ENCODE measurements at regions not wholly inside any gene's neighbourhood (a gene's known extent, or its start where the extent isn't known, plus 50 kb on each side); places are given as distances from the start of the nearest gene placed in this dataset.

- no peaks in the 10 kb centered on the region for H3K27me3 ChIP-seq
- intact Hi-C loops (cut with DNase I) = no loop called here
- no peak for TF ChIP-seq CTCF (IDR thresholded peaks at IDR 0.05)
- DNase-seq (no peak), ATAC-seq (no peak)
- H3K4me3 ChIP-seq = no peak overlapping the region
- H3K27ac ChIP-seq = no peak overlapping the region
- no peaks in the 10 kb centered on the region for H3K9me3 ChIP-seq
- no peaks in the 10 kb centered on the region for H3K36me3 ChIP-seq
- H3K4me1 ChIP-seq = no peaks in the 10 kb centered on the region
These were observed 208.2 kb downstream of the UBE2E3 start for GRCh38 chr2:181188605-181189004.

- H3K4me1 ChIP-seq = no peaks in the 10 kb centered on the region
- no peak overlapping the region for H3K27ac ChIP-seq
- H3K9me3 ChIP-seq = no peaks in the 10 kb centered on the region
- intact Hi-C loops (cut with DNase I) = no loop called here
- no peaks in the 10 kb centered on the region for H3K27me3 ChIP-seq
- no peak overlapping the region for H3K4me3 ChIP-seq
- no peak for TF ChIP-seq CTCF (IDR thresholded peaks at IDR 0.05)
- H3K36me3 ChIP-seq = no peaks in the 10 kb centered on the region
- DNase-seq (no peak), ATAC-seq (no peak)
These were observed 209.5 kb downstream of the UBE2E3 start for GRCh38 chr2:181189951-181190350.

- DNase-seq = no peak
- ATAC-seq = no peak
- H3K9me3 ChIP-seq = no peaks in the 10 kb centered on the region
- TF ChIP-seq CTCF (IDR thresholded peaks at IDR 0.05) = no peak
- H3K27ac ChIP-seq = no peak overlapping the region
- no peaks in the 10 kb centered on the region for H3K4me1 ChIP-seq
- H3K36me3 ChIP-seq = no peaks in the 10 kb centered on the region
- H3K27me3 ChIP-seq = no peaks in the 10 kb centered on the region
- H3K4me3 ChIP-seq = no peak overlapping the region
- intact Hi-C loops (cut with DNase I) = no loop called here
These were observed 210.3 kb downstream of the UBE2E3 start for GRCh38 chr2:181190711-181191110.

- ATAC-seq (no peak), DNase-seq (no peak)
- Histone ChIP-seq H3K27me3 (no peaks in the 10 kb centered on the region), H3K4me3 (no peak overlapping the region), H3K36me3 (no peaks in the 10 kb centered on the region), H3K27ac (no peak overlapping the region), H3K4me1 (no peaks in the 10 kb centered on the region), H3K9me3 (no peaks in the 10 kb centered on the region)
- intact Hi-C loops (cut with DNase I) = no loop called here
- TF ChIP-seq CTCF (IDR thresholded peaks at IDR 0.05) = no peak
These were observed 213.1 kb downstream of the UBE2E3 start for GRCh38 chr2:181193550-181193949.

GRCh38 chr2:181196401-181196800, 216.0 kb downstream of the UBE2E3 start:
- Histone ChIP-seq H3K36me3 (no peaks in the 10 kb centered on the region), H3K4me3 (no peak overlapping the region), H3K4me1 (no peaks in the 10 kb centered on the region), H3K9me3 (no peaks in the 10 kb centered on the region), H3K27ac (no peak overlapping the region), H3K27me3 (no peaks in the 10 kb centered on the region)
- ATAC-seq = no peak
- no peak for DNase-seq
- intact Hi-C loops (cut with DNase I) = no loop called here
- no peak for TF ChIP-seq CTCF (IDR thresholded peaks at IDR 0.05)

- TF ChIP-seq CTCF (IDR thresholded peaks at IDR 0.05) = no peak
- intact Hi-C loops (cut with DNase I) = no loop called here
These were observed 216.8 kb downstream of the UBE2E3 start for GRCh38 chr2:181197140-181197760.

More at GRCh38 chr2:181197140-181197760, 216.8 kb downstream of the UBE2E3 start:
- Histone ChIP-seq H3K4me3 (no peak overlapping the region), H3K27ac (no peak overlapping the region), H3K27me3 (no peaks in the 10 kb centered on the region), H3K36me3 (no peaks in the 10 kb centered on the region), H3K9me3 (no peaks in the 10 kb centered on the region), H3K4me1 (no peaks in the 10 kb centered on the region)
- ATAC-seq = no peak
- DNase-seq = no peak

All from upper lobe of right lung (tissue), 1 donor.